Glutamatergic neuron (in vitro differentiated cells): ENCODE measurements at regions not wholly inside any gene's neighbourhood (a gene's known extent, or its start where the extent isn't known, plus 50 kb on each side); places are given as distances from the start of the nearest gene placed in this dataset.
"Not testable (repeated sequence)": the region's sequence is repeated elsewhere in the genome, so short reads cannot be mapped to it uniquely, and the experiment has no call there.

Source experiments
- DNase-seq: peaks from one replicate; pipeline ENCODE4 v3.0.0; 2022
- H3K27ac Mint-ChIP-seq: one replicate; pipeline ENCODE4 v1.8.0; 2020; ENCODE audit warnings: mild to moderate bottlenecking, mixed read lengths, inconsistent platforms; ENCODE audit not compliant: unreplicated experiment
- H3K27me3 Mint-ChIP-seq: one replicate; pipeline ENCODE4 v1.8.0; 2020; ENCODE audit warnings: mild to moderate bottlenecking, moderate library complexity, mixed read lengths, inconsistent platforms; ENCODE audit not compliant: unreplicated experiment
- H3K36me3 Mint-ChIP-seq: one replicate; pipeline ENCODE4 v1.8.0; 2020; ENCODE audit warnings: mild to moderate bottlenecking, mixed read lengths, inconsistent platforms; ENCODE audit not compliant: unreplicated experiment
- H3K4me1 Mint-ChIP-seq: one replicate; pipeline ENCODE4 v1.8.0; 2020; ENCODE audit warnings: mild to moderate bottlenecking, low read depth, mixed read lengths, inconsistent platforms; ENCODE audit not compliant: unreplicated experiment
- H3K4me3 Mint-ChIP-seq: one replicate; pipeline ENCODE4 v1.8.0; 2020; ENCODE audit warnings: mild to moderate bottlenecking, mixed read lengths, inconsistent platforms; ENCODE audit not compliant: unreplicated experiment
- H3K9me3 Mint-ChIP-seq: one replicate; pipeline ENCODE4 v1.8.0; 2020; ENCODE audit warnings: mild to moderate bottlenecking, moderate library complexity, mixed read lengths, inconsistent platforms; ENCODE audit not compliant: unreplicated experiment
- TF ChIP-seq, protein P1 (sequence below): fragments of 200-600 bp; sonication (generic); IDR thresholded peaks from one replicate; pipeline ENCODE4 v1.5.0; 2021; ENCODE audit not compliant: partially characterized antibody, unreplicated experiment

DNA sequence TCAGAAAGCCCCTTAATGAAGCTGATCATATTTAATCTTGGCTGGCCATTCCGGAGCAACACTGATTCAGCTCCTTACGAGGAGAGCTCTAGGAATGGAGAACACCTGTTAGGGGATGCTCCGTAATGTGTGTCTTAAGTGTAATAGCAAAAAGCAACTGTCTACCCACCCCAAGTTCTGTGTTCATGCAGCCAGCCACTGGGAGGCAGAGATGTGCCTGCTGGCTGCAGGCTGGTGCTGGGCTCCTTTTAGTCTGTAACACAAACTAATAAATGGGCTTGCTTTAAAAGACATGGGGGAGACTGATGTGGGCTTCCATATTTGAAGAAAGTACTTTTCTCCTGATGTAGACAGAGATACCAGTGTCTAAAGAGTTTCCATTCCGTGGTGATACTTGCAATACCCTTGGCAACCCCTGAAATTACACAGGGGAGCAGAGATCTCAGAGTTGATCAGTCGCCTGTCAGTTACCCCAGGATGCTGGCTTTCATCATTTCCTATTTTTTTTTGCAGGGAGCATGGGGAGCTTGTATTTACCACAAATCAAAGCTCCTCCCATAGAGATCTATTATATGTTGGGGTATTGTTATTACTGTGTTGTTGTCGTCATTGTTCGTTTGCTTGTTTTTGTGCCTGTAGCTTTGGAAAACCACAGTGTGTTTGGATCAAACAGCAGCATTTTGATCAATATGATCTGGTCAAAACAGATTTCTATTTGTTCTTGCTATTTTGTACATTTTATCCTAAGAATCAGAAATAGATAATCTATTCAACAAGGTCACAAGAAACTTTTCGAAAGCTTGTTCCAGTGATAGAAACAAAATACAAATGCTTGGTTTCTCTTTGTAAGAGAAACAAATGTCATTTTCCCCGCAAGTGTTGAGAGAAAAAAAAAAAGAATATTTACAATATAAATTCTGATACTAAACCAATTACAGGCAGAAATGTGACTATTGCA lies 65.8 kb downstream of the MTX3 start:
- TF ChIP-seq, protein P1, sequence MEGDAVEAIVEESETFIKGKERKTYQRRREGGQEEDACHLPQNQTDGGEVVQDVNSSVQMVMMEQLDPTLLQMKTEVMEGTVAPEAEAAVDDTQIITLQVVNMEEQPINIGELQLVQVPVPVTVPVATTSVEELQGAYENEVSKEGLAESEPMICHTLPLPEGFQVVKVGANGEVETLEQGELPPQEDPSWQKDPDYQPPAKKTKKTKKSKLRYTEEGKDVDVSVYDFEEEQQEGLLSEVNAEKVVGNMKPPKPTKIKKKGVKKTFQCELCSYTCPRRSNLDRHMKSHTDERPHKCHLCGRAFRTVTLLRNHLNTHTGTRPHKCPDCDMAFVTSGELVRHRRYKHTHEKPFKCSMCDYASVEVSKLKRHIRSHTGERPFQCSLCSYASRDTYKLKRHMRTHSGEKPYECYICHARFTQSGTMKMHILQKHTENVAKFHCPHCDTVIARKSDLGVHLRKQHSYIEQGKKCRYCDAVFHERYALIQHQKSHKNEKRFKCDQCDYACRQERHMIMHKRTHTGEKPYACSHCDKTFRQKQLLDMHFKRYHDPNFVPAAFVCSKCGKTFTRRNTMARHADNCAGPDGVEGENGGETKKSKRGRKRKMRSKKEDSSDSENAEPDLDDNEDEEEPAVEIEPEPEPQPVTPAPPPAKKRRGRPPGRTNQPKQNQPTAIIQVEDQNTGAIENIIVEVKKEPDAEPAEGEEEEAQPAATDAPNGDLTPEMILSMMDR = no peak
- peak; percentile 22 for DNase-seq
- no peaks in the 10 kb centered on the region for H3K4me1 Mint-ChIP-seq
- no peak overlapping the region for H3K4me3 Mint-ChIP-seq
- no peak overlapping the region for H3K27ac Mint-ChIP-seq
- no peaks in the 10 kb centered on the region for H3K36me3 Mint-ChIP-seq
- peaks cover 3% of the 10 kb centered on the region for H3K27me3 Mint-ChIP-seq
- no peaks in the 10 kb centered on the region for H3K9me3 Mint-ChIP-seq

DNA sequence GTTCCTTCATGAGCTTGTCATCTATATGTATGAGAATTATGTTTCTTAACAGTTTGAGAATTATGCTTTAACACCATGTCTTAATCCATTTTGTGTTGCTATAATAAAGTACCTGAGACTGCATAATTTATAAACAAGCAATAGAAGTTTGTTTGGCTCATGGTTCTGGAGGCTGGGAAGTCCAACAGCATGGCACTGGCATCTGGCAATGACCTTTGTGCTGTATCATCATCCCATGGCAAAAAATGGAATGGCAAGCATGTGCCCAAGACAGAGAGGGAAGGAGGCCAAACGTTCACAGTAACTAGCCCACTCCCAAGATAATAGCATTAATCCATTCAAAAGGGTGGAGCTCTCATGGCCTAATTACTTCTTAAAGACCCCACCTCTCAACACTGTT lies 67.6 kb downstream of the MTX3 start:
- Mint-ChIP-seq H3K4me1 (no peaks in the 10 kb centered on the region), H3K36me3 (peaks cover 7% of the 10 kb centered on the region), H3K9me3 (peaks cover 6% of the 10 kb centered on the region), H3K4me3 (no peak overlapping the region), H3K27me3 (peaks cover 3% of the 10 kb centered on the region), H3K27ac (no peak overlapping the region)
- no peak for DNase-seq
- TF ChIP-seq, protein P1 = no peak

DNA sequence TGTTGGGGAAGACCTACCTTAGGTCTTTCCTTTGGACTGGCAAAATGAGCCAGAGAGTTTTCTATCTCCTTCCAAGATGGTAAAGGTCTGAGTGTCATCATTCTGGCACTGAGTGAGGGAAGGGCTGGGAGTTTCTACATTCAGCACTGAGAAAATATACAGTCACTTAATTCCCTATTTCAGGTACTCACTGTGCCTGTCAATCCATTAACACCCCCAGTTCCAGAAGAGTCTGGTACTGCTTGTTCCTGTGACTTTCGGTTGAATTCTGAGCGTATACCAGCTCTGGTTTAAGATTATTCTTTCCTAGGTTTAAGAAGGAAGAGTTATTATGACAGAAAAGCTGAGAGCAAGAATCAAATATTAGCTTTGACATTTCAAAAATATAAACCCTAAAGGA lies 68.4 kb downstream of the MTX3 start:
- TF ChIP-seq, protein P1 = no peak
- H3K4me1 Mint-ChIP-seq = no peaks in the 10 kb centered on the region
- peaks cover 15% of the 10 kb centered on the region for H3K36me3 Mint-ChIP-seq
- peaks cover 3% of the 10 kb centered on the region for H3K27me3 Mint-ChIP-seq
- DNase-seq = no peak
- peaks cover 7% of the 10 kb centered on the region for H3K9me3 Mint-ChIP-seq
- no peak overlapping the region for H3K27ac Mint-ChIP-seq
- no peak overlapping the region for H3K4me3 Mint-ChIP-seq

DNA sequence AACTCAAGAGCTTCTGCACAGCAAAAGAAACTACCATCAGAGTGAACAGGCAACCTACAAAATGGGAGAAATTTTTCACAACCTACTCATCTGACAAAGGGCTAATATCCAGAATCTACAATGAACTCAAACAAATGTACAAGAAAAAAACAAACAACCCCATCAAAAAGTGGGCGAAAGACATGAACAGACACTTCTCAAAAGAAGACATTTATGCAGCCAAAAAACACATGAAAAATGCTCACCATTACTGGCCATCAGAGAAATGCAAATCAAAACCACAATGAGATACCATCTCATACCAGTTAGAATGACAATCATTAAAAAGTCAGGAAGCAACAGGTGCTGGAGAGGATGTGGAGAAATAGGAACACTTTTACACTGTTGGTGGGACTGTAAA lies 83.6 kb downstream of the MTX3 start:
- DNase-seq, H3K4me3 Mint-ChIP-seq, H3K9me3 Mint-ChIP-seq, H3K27ac Mint-ChIP-seq, H3K4me1 Mint-ChIP-seq, H3K36me3 Mint-ChIP-seq, H3K27me3 Mint-ChIP-seq: not testable (repeated sequence)

DNA sequence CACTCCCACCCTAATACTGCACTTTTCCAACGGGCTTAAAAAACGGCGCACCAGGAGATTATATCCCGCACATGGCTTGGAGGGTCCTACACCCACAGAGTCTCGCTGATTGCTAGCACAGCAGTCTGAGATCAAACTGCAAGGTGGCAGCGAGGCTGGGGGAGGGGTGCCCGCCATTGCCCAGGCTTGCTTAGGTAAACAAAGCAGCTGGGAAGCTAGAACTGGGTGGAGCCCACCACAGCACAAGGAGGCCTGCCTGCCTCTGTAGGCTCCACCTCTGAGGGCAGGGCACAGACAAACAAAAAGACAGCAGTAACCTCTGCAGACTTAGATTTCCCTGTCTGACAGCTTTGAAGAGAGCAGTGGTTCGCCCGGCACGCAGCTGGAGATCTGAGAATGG lies 88.5 kb downstream of the MTX3 start:
- not testable (repeated sequence) for DNase-seq, H3K36me3 Mint-ChIP-seq, H3K27me3 Mint-ChIP-seq, H3K4me3 Mint-ChIP-seq, H3K4me1 Mint-ChIP-seq, H3K27ac Mint-ChIP-seq, H3K9me3 Mint-ChIP-seq

DNA sequence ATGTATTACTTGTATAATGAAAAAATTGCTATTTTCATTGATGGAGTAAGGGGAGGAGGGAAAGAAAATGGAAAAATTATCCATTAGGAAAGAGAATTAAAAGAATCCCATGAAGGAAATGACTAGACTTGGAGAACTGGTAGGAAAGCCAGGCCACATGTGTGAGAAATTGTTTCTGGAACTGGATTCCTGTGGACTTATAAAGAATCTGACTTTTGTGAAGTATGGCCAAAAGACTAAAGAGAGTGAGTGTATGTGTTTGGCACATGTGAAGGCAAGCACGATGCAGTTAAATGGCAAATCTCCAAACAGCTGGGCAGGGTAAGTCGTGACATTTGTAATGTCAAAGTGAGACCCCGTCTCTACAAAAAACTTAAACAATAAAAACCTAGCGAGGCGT lies 89.4 kb downstream of the MTX3 start:
- no peak for DNase-seq
- peaks cover 8% of the 10 kb centered on the region for H3K36me3 Mint-ChIP-seq
- H3K27me3 Mint-ChIP-seq = no peaks in the 10 kb centered on the region
- no peak overlapping the region for H3K27ac Mint-ChIP-seq
- no peak overlapping the region for H3K4me3 Mint-ChIP-seq
- peaks cover 2% of the 10 kb centered on the region for H3K9me3 Mint-ChIP-seq
- TF ChIP-seq, protein P1 = no peak
- H3K4me1 Mint-ChIP-seq = no peaks in the 10 kb centered on the region
